ENCODE measurements at regions not wholly inside any gene's neighbourhood (a gene's known extent, or its start where the extent isn't known, plus 50 kb on each side); places are given as distances from the start of the nearest gene placed in this dataset.

- DNase-seq (no peak), ATAC-seq (ENCODE audit: poor library complexity) (no peak)
- intact Hi-C loops (cut with DNase I), result no loop called here
Observed at GRCh38 chr3:80141557-80141956, 373.8 kb upstream of the ROBO1 start.

- DNase-seq (no peak), ATAC-seq (ENCODE audit: poor library complexity) (no peak)
- intact Hi-C loops (cut with DNase I), result no loop called here
Observed at GRCh38 chr3:80116281-80116680, 348.5 kb upstream of the ROBO1 start.

- intact Hi-C loops (cut with DNase I), result no loop called here
- DNase-seq (no peak), ATAC-seq (ENCODE audit: poor library complexity) (no peak)
Observed at GRCh38 chr3:80114694-80115093, 346.9 kb upstream of the ROBO1 start.

- ATAC-seq (ENCODE audit: poor library complexity), result no peak
- no peak for DNase-seq
- intact Hi-C loops (cut with DNase I), result no loop called here
Observed at GRCh38 chr3:80113331-80113730, 345.5 kb upstream of the ROBO1 start.

GRCh38 chr3:80099559-80100066 is 331.8 kb upstream of the ROBO1 start:
- no peak for DNase-seq
- intact Hi-C loops (cut with DNase I), result no loop called here

GRCh38 chr3:80097674-80098073 is 329.9 kb upstream of the ROBO1 start:
- DNase-seq, result no peak
- ATAC-seq (ENCODE audit: poor library complexity), result no peak
- intact Hi-C loops (cut with DNase I), result no loop called here

More at GRCh38 chr3:80099559-80100066, 331.8 kb upstream of the ROBO1 start:
- ATAC-seq (ENCODE audit: poor library complexity), result no peak

GRCh38 chr3:80096909-80097308 is 329.1 kb upstream of the ROBO1 start:
- DNase-seq (no peak), ATAC-seq (ENCODE audit: poor library complexity) (no peak)
- intact Hi-C loops (cut with DNase I), result no loop called here

- no peak for ATAC-seq (ENCODE audit: poor library complexity)
- intact Hi-C loops (cut with DNase I), result no loop called here
Observed at GRCh38 chr3:80094589-80094988, 326.8 kb upstream of the ROBO1 start.

GRCh38 chr3:80087767-80088166 is 320.0 kb upstream of the ROBO1 start:
- ATAC-seq (ENCODE audit: poor library complexity), result no peak
- DNase-seq, result no peak
- intact Hi-C loops (cut with DNase I), result no loop called here

More at GRCh38 chr3:80094589-80094988, 326.8 kb upstream of the ROBO1 start:
- no peak for DNase-seq

GRCh38 chr3:80086426-80086825 is 318.6 kb upstream of the ROBO1 start:
- ATAC-seq (ENCODE audit: poor library complexity) (no peak), DNase-seq (no peak)
- intact Hi-C loops (cut with DNase I), result no loop called here

- intact Hi-C loops (cut with DNase I), result no loop called here
- ATAC-seq (ENCODE audit: poor library complexity), result no peak
- no peak for DNase-seq
Observed at GRCh38 chr3:80079886-80080285, 312.1 kb upstream of the ROBO1 start.

GRCh38 chr3:80068459-80068858 is 300.7 kb upstream of the ROBO1 start:
- ATAC-seq (ENCODE audit: poor library complexity), result no peak
- intact Hi-C loops (cut with DNase I), result no loop called here
- DNase-seq, result no peak

- ATAC-seq (ENCODE audit: poor library complexity), result no peak
- intact Hi-C loops (cut with DNase I), result no loop called here
- DNase-seq, result no peak
Observed at GRCh38 chr3:80063535-80063934, 295.7 kb upstream of the ROBO1 start.

GRCh38 chr3:80060664-80061063 is 292.9 kb upstream of the ROBO1 start:
- intact Hi-C loops (cut with DNase I), result no loop called here
- DNase-seq (no peak), ATAC-seq (ENCODE audit: poor library complexity) (no peak)

GRCh38 chr3:80055306-80055705 is 287.5 kb upstream of the ROBO1 start:
- ATAC-seq (ENCODE audit: poor library complexity) (no peak), DNase-seq (no peak)
- intact Hi-C loops (cut with DNase I), result no loop called here

- intact Hi-C loops (cut with DNase I), result no loop called here
- ATAC-seq (ENCODE audit: poor library complexity) (no peak), DNase-seq (no peak)
Observed at GRCh38 chr3:80052271-80052670, 284.5 kb upstream of the ROBO1 start.

- no peak for DNase-seq
- intact Hi-C loops (cut with DNase I), result no loop called here
- ATAC-seq (ENCODE audit: poor library complexity), result no peak
Observed at GRCh38 chr3:80051602-80051962, 283.8 kb upstream of the ROBO1 start.

- intact Hi-C loops (cut with DNase I), result no loop called here
- ATAC-seq (ENCODE audit: poor library complexity) (no peak), DNase-seq (no peak)
Observed at GRCh38 chr3:80050826-80051601, 283.2 kb upstream of the ROBO1 start.

GRCh38 chr3:80043226-80043625 is 275.4 kb upstream of the ROBO1 start:
- ATAC-seq (ENCODE audit: poor library complexity) (no peak), DNase-seq (no peak)
- intact Hi-C loops (cut with DNase I), result no loop called here

GRCh38 chr3:80040067-80040466 is 272.3 kb upstream of the ROBO1 start:
- intact Hi-C loops (cut with DNase I), result no loop called here
- ATAC-seq (ENCODE audit: poor library complexity) (no peak), DNase-seq (no peak)

- intact Hi-C loops (cut with DNase I), result no loop called here
- no peak for ATAC-seq (ENCODE audit: poor library complexity)
- no peak for DNase-seq
Observed at GRCh38 chr3:80036176-80036575, 268.4 kb upstream of the ROBO1 start.

Measured in Right ventricle myocardium superior (tissue), 1 donor.